Head of caudate nucleus (tissue), 42 donors: ENCODE measurements at regions not wholly inside any gene's neighbourhood (a gene's known extent, or its start where the extent isn't known, plus 50 kb on each side); places are given as distances from the start of the nearest gene placed in this dataset.

Source experiments
- DNase-seq, 42 donors: peaks; one replicate each; pipeline versions ENCODE4 v3.0.0 to v3.0.0-alpha.2; 2020 to 2021; ENCODE audit warnings: mixed read lengths in 7 of 42
- intact Hi-C: fragments of 100-400 bp; cut with DNase I; formaldehyde crosslinking; loops from one replicate; pipeline ENCODE4 v1.15.0; 2022

DNA sequence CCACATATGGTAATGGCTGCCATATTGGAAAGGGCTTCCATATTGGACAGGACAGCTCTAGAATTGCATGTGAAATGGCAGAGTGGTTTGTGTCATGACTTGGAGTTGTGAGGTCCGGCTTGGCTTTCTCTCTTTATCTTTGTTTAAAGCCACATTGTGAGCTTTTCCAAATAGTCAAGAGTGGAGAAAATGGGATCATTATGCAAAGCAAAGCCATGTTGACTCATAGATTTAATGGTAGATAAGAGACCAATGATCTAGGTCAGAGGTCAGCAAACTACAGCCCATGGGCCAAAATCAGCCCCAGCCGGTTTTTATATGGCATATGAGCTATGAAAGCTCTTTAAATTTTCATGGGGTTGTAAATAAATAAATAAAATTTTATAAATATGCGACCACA is 449.1 kb downstream of the BCL11B start:
- no peak for DNase-seq
- intact Hi-C loops: no loop called here

DNA sequence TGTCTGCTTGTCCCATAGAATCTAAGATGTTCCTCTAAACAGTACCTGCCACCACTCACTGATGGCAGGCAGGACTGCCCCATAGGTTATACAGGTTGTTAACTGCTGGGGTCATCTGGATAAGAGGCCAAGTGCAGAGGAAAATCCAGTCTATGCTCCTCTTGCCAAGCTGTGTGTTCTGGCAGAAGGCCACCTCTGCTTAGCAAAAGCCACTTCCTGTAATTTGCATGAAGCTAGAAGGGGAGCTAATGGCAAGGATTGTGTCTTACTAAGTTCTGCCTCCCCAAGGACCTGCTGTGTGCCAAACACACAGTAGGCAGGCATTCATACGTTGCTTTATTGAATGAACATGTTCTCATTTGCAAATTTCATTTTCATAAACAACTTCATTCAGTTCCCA is 445.4 kb downstream of the BCL11B start:
- intact Hi-C loops: no loop called here
- no peak for DNase-seq

- DNase-seq: no peak
- intact Hi-C loops: no loop called here
Measured at GRCh38 chr14:98834119-98834518, 437.9 kb downstream of the BCL11B start.

- DNase-seq: no peak
- intact Hi-C loops: no loop called here
Measured at GRCh38 chr14:98835051-98835824, 436.8 kb downstream of the BCL11B start.

DNA sequence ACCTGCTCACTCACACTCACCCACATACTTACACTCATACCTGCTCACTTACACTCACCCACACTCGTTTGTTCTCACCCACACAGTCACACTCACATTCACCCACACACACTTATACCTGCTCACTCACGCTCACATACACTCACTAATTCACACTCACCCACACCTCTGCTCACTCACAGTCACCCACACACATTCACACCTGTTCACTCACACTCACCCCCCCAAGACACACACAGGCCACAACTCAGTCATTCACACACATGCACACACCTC is 436.2 kb downstream of the BCL11B start:
- no peak for DNase-seq

DNA sequence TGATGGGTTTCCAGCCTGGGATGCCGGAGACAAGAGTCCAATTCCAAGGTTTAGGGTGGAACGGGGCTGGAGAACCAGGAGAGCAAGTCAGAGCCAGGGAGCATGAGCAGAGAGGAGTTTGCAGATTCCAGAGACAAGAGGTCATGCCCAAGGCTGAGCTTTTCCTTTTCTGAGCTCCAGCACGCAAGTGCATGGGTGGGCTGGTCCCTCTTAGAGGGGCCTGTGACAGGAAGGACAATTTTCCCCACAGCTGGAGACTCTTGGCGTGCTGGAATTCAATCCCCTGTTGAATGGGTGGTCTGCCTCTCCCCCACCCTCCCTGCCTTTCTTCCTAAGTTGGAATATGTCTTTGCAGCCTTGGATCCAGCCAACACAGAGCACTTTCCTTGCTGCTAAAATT is 431.9 kb downstream of the BCL11B start:
- intact Hi-C loops: no loop called here
- no peak for DNase-seq

More for the DNA sequence above, 436.2 kb downstream of the BCL11B start:
- intact Hi-C loops: no loop called here

- intact Hi-C loops: no loop called here
- DNase-seq: no peak
Measured at GRCh38 chr14:98840511-98840910, 431.5 kb downstream of the BCL11B start.

- intact Hi-C loops: no loop called here
Measured at GRCh38 chr14:98844456-98844855, 427.5 kb downstream of the BCL11B start.

GRCh38 chr14:98847521-98848468 is 424.2 kb downstream of the BCL11B start:
- intact Hi-C loops: no loop called here
- DNase-seq: no peak

More at GRCh38 chr14:98844456-98844855, 427.5 kb downstream of the BCL11B start:
- no peak for DNase-seq

- no peak for DNase-seq
- intact Hi-C loops: no loop called here
Measured at GRCh38 chr14:98853063-98853729, 418.8 kb downstream of the BCL11B start.

DNA sequence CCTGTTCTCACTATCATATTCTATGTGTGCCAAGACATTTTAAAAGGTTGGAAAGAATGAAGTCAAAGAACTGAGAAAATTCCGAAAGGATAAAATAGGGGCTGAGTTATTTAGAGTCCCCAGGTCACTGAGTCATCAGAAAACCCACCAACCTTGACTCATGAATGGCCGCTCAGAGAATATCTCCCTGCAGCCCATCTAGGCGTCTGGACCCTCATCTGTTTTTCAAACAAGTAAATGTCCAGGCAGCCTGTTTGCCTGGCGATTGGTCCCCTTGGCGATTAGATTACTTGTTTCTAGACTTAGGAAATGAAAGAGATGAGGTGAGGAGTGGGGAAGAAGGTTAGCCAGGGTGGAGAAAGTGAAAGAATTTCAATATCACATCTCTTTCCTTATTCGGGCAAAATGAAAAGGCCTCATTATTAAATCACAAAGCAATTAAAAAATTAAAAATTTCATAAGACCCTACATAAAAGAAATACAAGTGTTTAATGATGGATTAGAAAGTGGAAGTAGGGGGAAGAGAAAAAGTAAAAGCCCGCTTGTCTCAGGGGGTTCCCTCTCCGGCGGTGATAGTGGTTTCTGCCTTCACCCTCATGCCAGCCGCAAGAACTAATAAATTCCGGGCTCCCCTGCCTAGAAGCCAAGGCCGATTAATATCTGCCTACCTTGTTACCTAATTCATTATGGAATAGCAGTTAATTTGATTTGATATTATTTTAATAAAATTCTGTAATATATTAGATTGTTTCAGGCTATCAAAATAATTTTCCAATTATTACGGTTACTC is 415.9 kb downstream of the BCL11B start:
- intact Hi-C loops: no loop called here
- no peak for DNase-seq

DNA sequence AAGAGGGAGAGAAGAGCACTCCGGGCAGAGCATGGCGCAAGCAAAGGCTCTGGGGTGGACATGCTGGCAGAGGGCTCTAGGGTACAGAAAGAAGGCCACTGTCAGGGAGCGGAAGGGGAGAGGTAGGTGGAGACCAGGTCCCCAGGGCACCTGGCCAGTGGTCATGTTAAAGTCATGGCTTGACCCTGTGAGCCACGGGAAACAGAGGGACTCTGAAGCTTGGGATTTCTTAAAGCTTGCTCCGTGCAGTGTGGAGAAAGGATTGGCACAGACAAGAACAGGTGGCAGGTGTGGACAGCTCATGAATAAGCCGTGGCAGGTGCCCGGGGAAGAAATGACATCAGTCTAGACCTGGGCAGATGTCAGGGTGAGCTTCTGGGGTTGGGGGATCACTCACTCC is 413.8 kb downstream of the BCL11B start:
- intact Hi-C loops: no loop called here
- DNase-seq: no peak

DNA sequence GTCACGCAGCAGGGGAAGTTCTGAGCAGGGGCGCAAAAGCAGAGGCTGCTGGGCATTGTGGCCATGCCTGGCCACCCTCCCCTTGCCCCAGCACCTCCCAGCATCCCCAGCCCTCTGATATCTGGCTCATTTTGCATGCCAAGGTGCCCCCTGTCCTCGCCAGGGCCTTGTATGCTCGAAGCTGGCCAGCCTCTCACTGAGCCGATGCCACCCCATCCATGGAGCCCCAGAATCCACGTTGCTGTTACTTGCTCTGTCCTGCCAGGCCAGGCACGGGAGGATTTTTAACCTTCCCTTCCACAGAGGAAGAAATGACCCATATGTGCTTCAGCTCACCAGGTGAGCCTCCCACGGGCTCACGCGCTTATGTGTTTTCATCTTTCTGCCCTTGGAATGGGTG is 413.4 kb downstream of the BCL11B start:
- intact Hi-C loops: no loop called here
- DNase-seq: no peak

- intact Hi-C loops: no loop called here
- DNase-seq: no peak
Measured at GRCh38 chr14:98859301-98859700, 412.7 kb downstream of the BCL11B start.

GRCh38 chr14:98864211-98864610 is 407.8 kb downstream of the BCL11B start:
- intact Hi-C loops: no loop called here
- peak in 1 of 42 donors; percentile 9 for DNase-seq

GRCh38 chr14:98867146-98867545 is 404.9 kb downstream of the BCL11B start:
- intact Hi-C loops: no loop called here
- no peak for DNase-seq

- intact Hi-C loops: no loop called here
- DNase-seq: peak in 1 of 42 donors; percentile 41
Measured at GRCh38 chr14:98867726-98868125, 404.3 kb downstream of the BCL11B start.

DNA sequence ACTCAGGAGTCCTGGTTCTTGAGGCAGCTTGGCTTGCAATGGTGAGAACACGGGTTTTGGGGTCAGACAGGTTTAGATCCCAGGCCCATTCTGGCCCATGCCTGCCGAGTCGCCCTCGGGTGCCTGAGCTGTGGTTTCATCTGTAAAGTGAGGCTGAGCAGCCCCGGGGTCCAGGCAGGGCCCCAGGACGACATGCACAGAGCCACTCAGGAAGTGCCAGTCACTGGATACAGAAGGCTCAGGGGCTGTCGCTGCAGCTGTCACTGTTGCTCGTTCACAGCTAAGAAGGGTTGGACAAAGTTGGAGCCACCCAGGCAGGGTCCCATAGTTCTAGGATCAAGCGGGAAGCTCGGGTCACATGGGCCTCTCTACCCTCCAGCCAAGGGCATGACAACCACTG is 403.1 kb downstream of the BCL11B start:
- DNase-seq: no peak
- intact Hi-C loops: no loop called here

DNA sequence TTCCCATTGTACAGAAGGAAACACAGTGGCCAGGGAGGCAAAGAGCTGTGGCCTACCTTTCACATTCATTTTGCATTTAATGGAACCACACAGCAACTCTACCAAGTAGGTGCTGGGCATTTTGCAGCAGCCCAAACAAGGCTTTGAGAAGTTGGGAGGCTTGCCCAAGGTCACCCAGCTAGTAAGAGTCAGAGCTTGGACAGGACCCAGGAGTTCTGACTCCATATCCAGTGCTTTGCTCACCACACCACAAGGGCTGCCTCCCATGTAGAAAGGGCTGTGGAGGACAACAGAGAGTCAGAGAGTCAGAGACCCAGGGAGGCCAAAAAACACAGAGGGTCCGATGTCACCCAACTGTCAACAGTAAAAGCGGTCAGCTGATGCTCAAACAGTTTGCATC is 400.2 kb downstream of the BCL11B start:
- no peak for DNase-seq

More for the DNA sequence above, 400.2 kb downstream of the BCL11B start:
- intact Hi-C loops: no loop called here
